ENCODE measurements at regions not wholly inside any gene's neighbourhood (a gene's known extent, or its start where the extent isn't known, plus 50 kb on each side); places are given as distances from the start of the nearest gene placed in this dataset.

- Histone ChIP-seq H3K9me3 (replicated peaks; ENCODE audit: control insufficient read depth, insufficient read depth, low read depth, low read length) (no peaks in the 10 kb centered on the region), H3K4me1 (replicated peaks in 1 of 2; ENCODE audit: control insufficient read depth in 2 of 2, insufficient read depth in 2 of 2, low read length in 2 of 2) (no peaks in the 10 kb centered on the region), H3K27ac (ENCODE audit: extremely low read depth, low read depth, low read length) (no peak overlapping the region), H3K9ac (ENCODE audit: insufficient read depth in 1 of 2, low read depth in 2 of 2, low read length in 2 of 2) (no peak overlapping the region), H3K4me3 (no peak overlapping the region), H3K27me3 (ENCODE audit: control insufficient read depth in 2 of 2, insufficient read depth in 2 of 2, low read length in 2 of 2) (no peaks in the 10 kb centered on the region), H2AFZ (ENCODE audit: low read depth, low read length) (no peak overlapping the region), H4K20me1 (replicated peaks; ENCODE audit: control insufficient read depth, insufficient read depth, low read length) (no peaks in the 10 kb centered on the region), H3K4me2 (ENCODE audit: insufficient read depth, low read length) (no peak overlapping the region), H3K79me2 (ENCODE audit: control insufficient read depth, insufficient read depth, low read length) (no peaks in the 10 kb centered on the region), H3K9me1 (ENCODE audit: control insufficient read depth, insufficient read depth, low read length) (no peaks in the 10 kb centered on the region), H3K36me3 (ENCODE audit: control insufficient read depth, insufficient read depth, low read length) (no peaks in the 10 kb centered on the region)
- intact Hi-C loops (cut with micrococcal nuclease), result no loop called here
- FAIRE-seq, result no peak
- ChIA-PET CTCF (ENCODE audit: low intra/inter-chr PET ratio) (interaction anchor here (0.8 kb wide), 1 partner anchor 294 kb away, joined by 3 read pairs; no protein-coding TSS in a partner anchor), POLR2A (no interaction called here)
- no peak for DNase-seq (ENCODE audit: extremely low read depth in 1 of 4, low spot score in 3 of 4)
- no peak for TF ChIP-seq ZHX1 (conservative IDR thresholded peaks at IDR 0.05; ENCODE audit: low read length)
- no peak for TF ChIP-seq CC2D1A (IDR thresholded peaks at IDR 0.05)
- no peak for TF ChIP-seq HDAC1 (IDR thresholded peaks at IDR 0.05)
- TF ChIP-seq POLR2AphosphoS2 (IDR thresholded peaks at IDR 0.05; ENCODE audit: low read length), result no peak
- no peak for TF ChIP-seq SAFB2 (IDR thresholded peaks at IDR 0.05; ENCODE audit: borderline replicate concordance, low read depth, low read length, severe bottlenecking)
- no peak for TF ChIP-seq MTF1 (CRISPR knock-in tag; IDR thresholded peaks at IDR 0.05; ENCODE audit: borderline replicate concordance)
- in situ Hi-C loops (cut with MboI), result no loop called here
- no peak for ATAC-seq
- no TSS peak for BruUV-seq (replicated peaks)
- WGBS (ENCODE audit: insufficient coverage, low coverage, missing lambda C conversion rate), result 15% methylated on average over 1 of the region's 1 CpG
Measured at GRCh38 chr5:101385276-101385675, 482.2 kb upstream of the ST8SIA4 start.

Measured in K562 (cell line).